IMR-90 (cell line): ENCODE measurements at regions not wholly inside any gene's neighbourhood (a gene's known extent, or its start where the extent isn't known, plus 50 kb on each side); places are given as distances from the start of the nearest gene placed in this dataset.

ENCODE experiments used
- ATAC-seq: fragments of 200-7000 bp; cut with Tn5 transposase; 2 replicates; pipeline ENCODE4 v1.9.1; 2020; ENCODE audit warnings: low read depth, mild to moderate bottlenecking, moderate library complexity
- BruUV-seq: library from RNA; stranded (reverse); fragments of 400-500 nt; replicated peaks from 2 replicates; lab custom pipeline; 2021; lab: Mats Ljungman, UMichigan
- CTCF ChIA-PET: fragments of 300-600 bp; formaldehyde crosslinking; extraction: SDS; loops from one replicate; lab custom pipeline; 2021; ENCODE audit warnings: antibody characterized with exemption; lab: Yijun Ruan, JAX
- POLR2A ChIA-PET: fragments of 300-600 bp; sonication (Branson Sonifier 250); formaldehyde crosslinking; loops from one replicate; lab custom pipeline; 2022; ENCODE audit warnings: antibody characterized with exemption; ENCODE audit not compliant: unreplicated experiment; lab: Charles Lee
- DNase-seq: peaks from one replicate; pipeline ENCODE4 v3.0.0; 2013
- H2AFZ ChIP-seq: replicated peaks from 2 replicates; pipeline ENCODE3; 2013; ENCODE audit warnings: low read length, mild to moderate bottlenecking; ENCODE audit not compliant: poor library complexity
- H2AK5ac ChIP-seq: 2 replicates; pipeline ENCODE4 v1.6.1; 2013; ENCODE audit warnings: low read depth, low read length, inconsistent platforms
- H2AK9ac ChIP-seq: replicated peaks from 2 replicates; pipeline ENCODE3; 2013; ENCODE audit warnings: mild to moderate bottlenecking, low read depth, low read length, moderate library complexity; ENCODE audit not compliant: poor library complexity
- H2BK120ac ChIP-seq: 2 replicates; pipeline ENCODE4 v1.6.1; 2013; ENCODE audit warnings: low read depth, low read length, inconsistent platforms
- H2BK15ac ChIP-seq: 3 replicates; pipeline ENCODE4 v1.6.1; 2013; ENCODE audit warnings: low read depth, low read length, inconsistent platforms
- H2BK20ac ChIP-seq: 2 replicates; pipeline ENCODE4 v1.6.1; 2013; ENCODE audit warnings: low read depth, mild to moderate bottlenecking, inconsistent platforms, low read length, moderate library complexity
- H2BK5ac ChIP-seq: 2 replicates; pipeline ENCODE4 v1.6.1; 2013; ENCODE audit warnings: mild to moderate bottlenecking, low read depth, low read length, inconsistent platforms; ENCODE audit not compliant: poor library complexity, severe bottlenecking
- H3K14ac ChIP-seq: replicated peaks from 2 replicates; pipeline ENCODE4 v1.6.1; 2013; ENCODE audit warnings: low read depth, low read length, inconsistent platforms
- H3K18ac ChIP-seq: 2 replicates; pipeline ENCODE4 v1.6.1; 2013; ENCODE audit warnings: low read depth, low read length, control low read depth
- H3K23ac ChIP-seq: 2 replicates; pipeline ENCODE4 v1.6.1; 2013; ENCODE audit warnings: low read depth, low read length, inconsistent platforms
- H3K27ac ChIP-seq: 2 replicates; pipeline ENCODE4 v1.5.1; 2013; ENCODE audit warnings: mild to moderate bottlenecking, control low read depth, low read length; ENCODE audit not compliant: insufficient read depth
- H3K27me3 ChIP-seq: 2 replicates; pipeline ENCODE4 v1.6.1; 2013; ENCODE audit warnings: low read length; ENCODE audit not compliant: control insufficient read depth, insufficient read depth
- H3K36me3 ChIP-seq: 2 replicates; pipeline ENCODE4 v1.6.1; 2013; ENCODE audit warnings: low read length, mixed read lengths; ENCODE audit not compliant: control insufficient read depth, insufficient read depth
- H3K4ac ChIP-seq: 2 replicates; pipeline ENCODE4 v1.6.1; 2013; ENCODE audit warnings: low read depth, low read length, inconsistent platforms
- H3K4me1 ChIP-seq: 2 replicates; pipeline ENCODE4 v1.6.1; 2013; ENCODE audit warnings: low read length, mixed read lengths; ENCODE audit not compliant: control insufficient read depth, insufficient read depth
- H3K4me2 ChIP-seq: 2 replicates; pipeline ENCODE4 v1.6.1; 2013; ENCODE audit warnings: low read depth, mild to moderate bottlenecking, control low read depth, low read length, moderate library complexity
- H3K4me3 ChIP-seq: 2 replicates; pipeline ENCODE4 v1.5.1; 2013; ENCODE audit warnings: low read depth, mild to moderate bottlenecking, control low read depth, low read length, moderate library complexity; ENCODE audit not compliant: insufficient read depth
- H3K56ac ChIP-seq: 2 replicates; pipeline ENCODE4 v1.6.1; 2013; ENCODE audit warnings: low read length, inconsistent platforms; ENCODE audit not compliant: insufficient read depth; ENCODE audit errors: extremely low read depth
- H3K79me1 ChIP-seq, 2 experiments: 2 replicates each; pipeline ENCODE4 v1.6.1; 2013; ENCODE audit warnings: low read length in 2 of 2, inconsistent platforms in 1 of 2, low read depth in 1 of 2
- H3K9ac ChIP-seq: 2 replicates; pipeline ENCODE4 v1.6.1; 2013; ENCODE audit warnings: low read depth, low read length, control low read depth
- H3K9me1 ChIP-seq: 2 replicates; pipeline ENCODE4 v1.6.1; 2013; ENCODE audit warnings: low read length, inconsistent platforms; ENCODE audit not compliant: insufficient read depth
- H3K9me3 ChIP-seq: 2 replicates; pipeline ENCODE4 v1.6.1; 2013; ENCODE audit warnings: low read length; ENCODE audit not compliant: control insufficient read depth, insufficient read depth
- H4K20me1 ChIP-seq: 2 replicates; pipeline ENCODE4 v1.6.1; 2013; ENCODE audit warnings: low read length, inconsistent platforms; ENCODE audit not compliant: insufficient read depth
- H4K5ac ChIP-seq: 2 replicates; pipeline ENCODE4 v1.6.1; 2013; ENCODE audit warnings: mild to moderate bottlenecking, low read depth, low read length, control low read depth
- H4K8ac ChIP-seq, 2 experiments: 2 replicates each; pipeline ENCODE4 v1.6.1; 2013; ENCODE audit warnings: low read depth in 2 of 2, low read length in 2 of 2, control low read depth in 1 of 2, inconsistent platforms in 1 of 2
- H4K91ac ChIP-seq: 2 replicates; pipeline ENCODE4 v1.6.1; 2013; ENCODE audit warnings: low read depth, low read length, inconsistent platforms; ENCODE audit not compliant: insufficient read depth
- CHD1 ChIP-seq: IDR thresholded peaks from 2 replicates; pipeline ENCODE4 v1.6.1; 2012; ENCODE audit warnings: low read depth, low read length, improper control_type of control experiment
- MAFK ChIP-seq: IDR thresholded peaks from 2 replicates; pipeline ENCODE4 v1.6.1; 2012; ENCODE audit warnings: low read depth, low read length, improper control_type of control experiment
- MAZ ChIP-seq: IDR thresholded peaks from 2 replicates; pipeline ENCODE4 v1.6.1; 2012; ENCODE audit warnings: low read depth, mild to moderate bottlenecking, low read length, improper control_type of control experiment, moderate library complexity, borderline replicate concordance
- MXI1 ChIP-seq: IDR thresholded peaks from 2 replicates; pipeline ENCODE4 v1.6.1; 2012; ENCODE audit warnings: low read depth, mild to moderate bottlenecking, low read length, moderate library complexity, borderline replicate concordance
- POLR2A ChIP-seq: IDR thresholded peaks from 2 replicates; pipeline ENCODE4 v1.6.1; 2012; ENCODE audit warnings: mild to moderate bottlenecking, low read depth, low read length
- RAD21 ChIP-seq: IDR thresholded peaks from 2 replicates; pipeline ENCODE4 v1.6.1; 2012; ENCODE audit warnings: low read length, improper control_type of control experiment
- SMC3 ChIP-seq: fragments of 150-350 bp; IDR thresholded peaks from 2 replicates; pipeline ENCODE4 v1.6.1; 2016; ENCODE audit warnings: low read depth, mild to moderate bottlenecking, antibody characterized with exemption, low read length, moderate library complexity
- WGBS, 2 experiments: methylation state at CpG; one replicate each; pipeline versions ENCODE4 v1.1.5 to v1.1.7; 2013; ENCODE audit warnings: missing lambda C conversion rate in 2 of 2; ENCODE audit not compliant: insufficient read length in 1 of 2; ENCODE audit errors: extremely low coverage in 2 of 2; 5-methylcytosine and 5-hydroxymethylcytosine counted together
- dilution Hi-C: fragments of 300-500 bp; cut with HindIII; formaldehyde crosslinking; loops from one replicate; pipeline ENCODE4 v1.14.3; 2018; ENCODE audit warnings: low sequenced_read_pairs; ENCODE audit not compliant: unreplicated experiment
- in situ Hi-C: fragments of 300-500 bp; cut with MboI; formaldehyde crosslinking; loops from 3 replicates; pipeline ENCODE4 v1.14.3; 2019; ENCODE audit warnings: low sequenced_read_pairs, inconsistent platforms, mixed read lengths
- intact Hi-C: fragments of 100-400 bp; cut with micrococcal nuclease; formaldehyde crosslinking; loops from 2 replicates; pipeline ENCODE4 v1.10.0; 2022
- TF ChIP-seq, protein P1 (sequence below): fragments of 150-350 bp; IDR thresholded peaks from 2 replicates; pipeline ENCODE4 v1.6.1; 2016; ENCODE audit warnings: low read depth, mild to moderate bottlenecking, low read length, moderate library complexity, borderline replicate concordance
- TF ChIP-seq, protein P2 (sequence below): conservative IDR thresholded peaks from 2 replicates; pipeline ENCODE4 v1.5.1; 2012; ENCODE audit warnings: mild to moderate bottlenecking, low read depth, low read length, improper control_type of control experiment
- TF ChIP-seq, protein P3 (sequence below): fragments of 150-350 bp; IDR thresholded peaks from 2 replicates; pipeline ENCODE4 v1.6.1; 2017; ENCODE audit warnings: mild to moderate bottlenecking, antibody characterized with exemption, low read length, low read depth

DNA sequence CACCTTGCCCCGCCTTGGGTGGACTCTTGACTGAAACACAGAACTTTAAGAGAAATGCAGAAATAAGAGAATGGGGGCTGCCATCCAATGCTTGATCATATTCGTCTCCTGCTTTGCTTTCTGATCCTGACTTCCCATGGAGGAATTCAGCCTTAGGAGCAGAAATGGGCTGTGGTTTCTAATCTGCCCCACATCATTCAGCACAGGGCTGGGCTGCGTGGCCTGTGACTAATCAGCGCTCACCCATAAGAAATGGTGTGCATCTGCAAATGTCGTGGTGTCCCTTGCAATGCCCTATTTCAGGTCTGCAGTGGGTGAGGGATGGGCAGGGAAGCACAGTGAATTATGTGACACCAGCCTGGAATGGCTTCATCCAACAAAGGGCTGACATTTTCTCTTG lies 60.7 kb upstream of the URI1 start:
- H3K4me1 ChIP-seq: no peaks in the 10 kb centered on the region
- no peak overlapping the region for H4K91ac ChIP-seq
- H2AK5ac ChIP-seq: no peak overlapping the region
- no peak overlapping the region for H3K23ac ChIP-seq
- H2BK5ac ChIP-seq: no peak overlapping the region
- H3K27ac ChIP-seq: no peak overlapping the region
- H2AFZ ChIP-seq: peak overlapping the region; percentile 63
- no peak overlapping the region for H2BK120ac ChIP-seq
- H4K20me1 ChIP-seq: no peaks in the 10 kb centered on the region
- BruUV-seq: no TSS peak
- H3K56ac ChIP-seq: no peak overlapping the region
- DNase-seq (peak; percentile 18), ATAC-seq (no peak)
- H2AK9ac ChIP-seq: no peak overlapping the region
- H4K5ac ChIP-seq: no peak overlapping the region
- no peaks in the 10 kb centered on the region for H3K9me3 ChIP-seq
- H3K9me1 ChIP-seq: no peaks in the 10 kb centered on the region
- intact Hi-C loops (no loop called here), dilution Hi-C loops (no loop called here), in situ Hi-C loops (loop anchor here (25.0 kb wide), 1 partner anchor 756 kb away; no protein-coding TSS in a partner anchor)
- no peaks in the 10 kb centered on the region for H3K36me3 ChIP-seq
- no peak overlapping the region for H3K4me3 ChIP-seq
- 70% methylated on average over 2 of the region's 5 CpGs; no CpG with 5 or more reads in 1 of the 2 experiments for WGBS, 2 experiments
- H3K18ac ChIP-seq: no peak overlapping the region
- no peak overlapping the region for H2BK15ac ChIP-seq
- no peaks in the 10 kb centered on the region for H3K79me1 ChIP-seq
- no peak overlapping the region for H3K9ac ChIP-seq
- H2BK20ac ChIP-seq: no peak overlapping the region
- no peak overlapping the region for H3K4me2 ChIP-seq
- CTCF ChIA-PET: no interaction called here
- TF ChIP-seq RAD21 (no peak), SMC3 (no peak), POLR2A (no peak), MXI1 (no peak), MAFK (no peak), CHD1 (no peak), MAZ (no peak)
- TF ChIP-seq, protein P1, sequence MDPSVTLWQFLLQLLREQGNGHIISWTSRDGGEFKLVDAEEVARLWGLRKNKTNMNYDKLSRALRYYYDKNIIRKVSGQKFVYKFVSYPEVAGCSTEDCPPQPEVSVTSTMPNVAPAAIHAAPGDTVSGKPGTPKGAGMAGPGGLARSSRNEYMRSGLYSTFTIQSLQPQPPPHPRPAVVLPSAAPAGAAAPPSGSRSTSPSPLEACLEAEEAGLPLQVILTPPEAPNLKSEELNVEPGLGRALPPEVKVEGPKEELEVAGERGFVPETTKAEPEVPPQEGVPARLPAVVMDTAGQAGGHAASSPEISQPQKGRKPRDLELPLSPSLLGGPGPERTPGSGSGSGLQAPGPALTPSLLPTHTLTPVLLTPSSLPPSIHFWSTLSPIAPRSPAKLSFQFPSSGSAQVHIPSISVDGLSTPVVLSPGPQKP: no peak
- TF ChIP-seq, protein P2, sequence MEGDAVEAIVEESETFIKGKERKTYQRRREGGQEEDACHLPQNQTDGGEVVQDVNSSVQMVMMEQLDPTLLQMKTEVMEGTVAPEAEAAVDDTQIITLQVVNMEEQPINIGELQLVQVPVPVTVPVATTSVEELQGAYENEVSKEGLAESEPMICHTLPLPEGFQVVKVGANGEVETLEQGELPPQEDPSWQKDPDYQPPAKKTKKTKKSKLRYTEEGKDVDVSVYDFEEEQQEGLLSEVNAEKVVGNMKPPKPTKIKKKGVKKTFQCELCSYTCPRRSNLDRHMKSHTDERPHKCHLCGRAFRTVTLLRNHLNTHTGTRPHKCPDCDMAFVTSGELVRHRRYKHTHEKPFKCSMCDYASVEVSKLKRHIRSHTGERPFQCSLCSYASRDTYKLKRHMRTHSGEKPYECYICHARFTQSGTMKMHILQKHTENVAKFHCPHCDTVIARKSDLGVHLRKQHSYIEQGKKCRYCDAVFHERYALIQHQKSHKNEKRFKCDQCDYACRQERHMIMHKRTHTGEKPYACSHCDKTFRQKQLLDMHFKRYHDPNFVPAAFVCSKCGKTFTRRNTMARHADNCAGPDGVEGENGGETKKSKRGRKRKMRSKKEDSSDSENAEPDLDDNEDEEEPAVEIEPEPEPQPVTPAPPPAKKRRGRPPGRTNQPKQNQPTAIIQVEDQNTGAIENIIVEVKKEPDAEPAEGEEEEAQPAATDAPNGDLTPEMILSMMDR: no peak
- TF ChIP-seq, protein P3, sequence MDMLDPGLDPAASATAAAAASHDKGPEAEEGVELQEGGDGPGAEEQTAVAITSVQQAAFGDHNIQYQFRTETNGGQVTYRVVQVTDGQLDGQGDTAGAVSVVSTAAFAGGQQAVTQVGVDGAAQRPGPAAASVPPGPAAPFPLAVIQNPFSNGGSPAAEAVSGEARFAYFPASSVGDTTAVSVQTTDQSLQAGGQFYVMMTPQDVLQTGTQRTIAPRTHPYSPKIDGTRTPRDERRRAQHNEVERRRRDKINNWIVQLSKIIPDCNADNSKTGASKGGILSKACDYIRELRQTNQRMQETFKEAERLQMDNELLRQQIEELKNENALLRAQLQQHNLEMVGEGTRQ: no peak
- H3K27me3 ChIP-seq: no peaks in the 10 kb centered on the region
- H4K8ac ChIP-seq: no peak overlapping the region
- POLR2A ChIA-PET: no interaction called here
- H3K14ac ChIP-seq: no peak overlapping the region
- no peak overlapping the region for H3K4ac ChIP-seq
